ENCODE measurements at regions not wholly inside any gene's neighbourhood (a gene's known extent, or its start where the extent isn't known, plus 50 kb on each side); places are given as distances from the start of the nearest gene placed in this dataset.

- H3K36me3 ChIP-seq (ENCODE audit: low read depth) = no peaks in the 10 kb centered on the region
- DNase-seq (ENCODE audit: low spot score) (no peak), ATAC-seq (ENCODE audit: low read depth) (no peak)
- no peak overlapping the region for H3K27ac ChIP-seq (ENCODE audit: poor library complexity, severe bottlenecking)
- H3K4me3 ChIP-seq (ENCODE audit: severe bottlenecking) = no peak overlapping the region
- no peaks in the 10 kb centered on the region for H3K4me1 ChIP-seq (ENCODE audit: insufficient read depth, poor library complexity, severe bottlenecking)
- TF ChIP-seq CTCF (IDR thresholded peaks at IDR 0.05; ENCODE audit: poor library complexity, severe bottlenecking) = no peak
- H3K27me3 ChIP-seq (ENCODE audit: insufficient read depth, poor library complexity, severe bottlenecking) = no peaks in the 10 kb centered on the region
- no peaks in the 10 kb centered on the region for H3K9me3 ChIP-seq (ENCODE audit: severe bottlenecking)
Measured at GRCh38 chr13:86402500-86402899, 603.3 kb upstream of the SLITRK6 start.

GRCh38 chr13:86403181-86403580 lies 604.0 kb upstream of the SLITRK6 start:
- DNase-seq (ENCODE audit: low spot score) = no peak

GRCh38 chr13:86409466-86410241 lies 610.4 kb upstream of the SLITRK6 start:
- Histone ChIP-seq H3K4me1 (ENCODE audit: insufficient read depth, poor library complexity, severe bottlenecking) (no peaks in the 10 kb centered on the region), H3K27ac (ENCODE audit: poor library complexity, severe bottlenecking) (no peak overlapping the region)
- TF ChIP-seq CTCF (IDR thresholded peaks at IDR 0.05; ENCODE audit: poor library complexity, severe bottlenecking) = no peak

More at GRCh38 chr13:86403181-86403580, 604.0 kb upstream of the SLITRK6 start:
- Histone ChIP-seq H3K27ac (ENCODE audit: poor library complexity, severe bottlenecking) (no peak overlapping the region), H3K4me3 (ENCODE audit: severe bottlenecking) (no peak overlapping the region), H3K4me1 (ENCODE audit: insufficient read depth, poor library complexity, severe bottlenecking) (no peaks in the 10 kb centered on the region), H3K27me3 (ENCODE audit: insufficient read depth, poor library complexity, severe bottlenecking) (no peaks in the 10 kb centered on the region), H3K36me3 (ENCODE audit: low read depth) (no peaks in the 10 kb centered on the region), H3K9me3 (ENCODE audit: severe bottlenecking) (no peaks in the 10 kb centered on the region)
- no peak for TF ChIP-seq CTCF (IDR thresholded peaks at IDR 0.05; ENCODE audit: poor library complexity, severe bottlenecking)
- ATAC-seq (ENCODE audit: low read depth) = no peak

GRCh38 chr13:86425170-86425815 lies 626.1 kb upstream of the SLITRK6 start:
- DNase-seq (ENCODE audit: low spot score) (no peak), ATAC-seq (ENCODE audit: low read depth) (no peak)
- H3K36me3 ChIP-seq (ENCODE audit: low read depth) = no peaks in the 10 kb centered on the region
- no peaks in the 10 kb centered on the region for H3K4me1 ChIP-seq (ENCODE audit: insufficient read depth, poor library complexity, severe bottlenecking)
- no peak overlapping the region for H3K27ac ChIP-seq (ENCODE audit: poor library complexity, severe bottlenecking)
- H3K27me3 ChIP-seq (ENCODE audit: insufficient read depth, poor library complexity, severe bottlenecking) = no peaks in the 10 kb centered on the region
- no peak overlapping the region for H3K4me3 ChIP-seq (ENCODE audit: severe bottlenecking)
- TF ChIP-seq CTCF (IDR thresholded peaks at IDR 0.05; ENCODE audit: poor library complexity, severe bottlenecking) = no peak
- no peaks in the 10 kb centered on the region for H3K9me3 ChIP-seq (ENCODE audit: severe bottlenecking)

More at GRCh38 chr13:86409466-86410241, 610.4 kb upstream of the SLITRK6 start:
- Histone ChIP-seq H3K27me3 (ENCODE audit: insufficient read depth, poor library complexity, severe bottlenecking) (no peaks in the 10 kb centered on the region), H3K36me3 (ENCODE audit: low read depth) (no peaks in the 10 kb centered on the region), H3K9me3 (ENCODE audit: severe bottlenecking) (no peaks in the 10 kb centered on the region), H3K4me3 (ENCODE audit: severe bottlenecking) (no peak overlapping the region)
- no peak for DNase-seq (ENCODE audit: low spot score)
- no peak for ATAC-seq (ENCODE audit: low read depth)

GRCh38 chr13:86426437-86426836 lies 627.2 kb upstream of the SLITRK6 start:
- no peak for ATAC-seq (ENCODE audit: low read depth)
- TF ChIP-seq CTCF (IDR thresholded peaks at IDR 0.05; ENCODE audit: poor library complexity, severe bottlenecking) = no peak
- Histone ChIP-seq H3K4me1 (ENCODE audit: insufficient read depth, poor library complexity, severe bottlenecking) (no peaks in the 10 kb centered on the region), H3K27me3 (ENCODE audit: insufficient read depth, poor library complexity, severe bottlenecking) (no peaks in the 10 kb centered on the region), H3K4me3 (ENCODE audit: severe bottlenecking) (no peak overlapping the region), H3K9me3 (ENCODE audit: severe bottlenecking) (no peaks in the 10 kb centered on the region), H3K36me3 (ENCODE audit: low read depth) (no peaks in the 10 kb centered on the region), H3K27ac (ENCODE audit: poor library complexity, severe bottlenecking) (no peak overlapping the region)
- DNase-seq (ENCODE audit: low spot score) = no peak
